B cell (primary cell): ENCODE measurements at regions not wholly inside any gene's neighbourhood (a gene's known extent, or its start where the extent isn't known, plus 50 kb on each side); places are given as distances from the start of the nearest gene placed in this dataset.

Experiments used
- ATAC-seq: fragments of 200-7000 bp; cut with Tn5 transposase; one replicate; pipeline ENCODE4 v1.10.0; 2021; ENCODE audit warnings: low read depth, mild to moderate bottlenecking, moderate number of reproducible peaks, moderate library complexity
- CTCF ChIA-PET: fragments of 350-600 bp; sonication (Branson Sonifier 250); formaldehyde crosslinking; loops from one replicate; lab custom pipeline; 2021; ENCODE audit warnings: antibody characterized with exemption, inconsistent platforms; lab: Charles Lee
- POLR2A ChIA-PET: fragments of 350-600 bp; sonication (Branson Sonifier 250); formaldehyde crosslinking; loops from one replicate; lab custom pipeline; 2021; ENCODE audit warnings: antibody characterized with exemption; lab: Charles Lee
- DNase-seq: peaks from one replicate; pipeline ENCODE4 v3.0.0; 2013
- H2AFZ ChIP-seq: 2 replicates; pipeline ENCODE4 v1.6.1; 2012; ENCODE audit warnings: mild to moderate bottlenecking, low read depth, low read length; ENCODE audit not compliant: insufficient read depth, poor library complexity, severe bottlenecking
- H3K27ac ChIP-seq, 2 donors: 1 replicate in 1 of 2; 2 replicates in 1 of 2; pipeline ENCODE4 v1.5.1; 2012 to 2013; ENCODE audit warnings: low read length in 2 of 2, mild to moderate bottlenecking in 2 of 2, moderate library complexity in 1 of 2
- H3K27me3 ChIP-seq, 4 experiments: fragments of 200-600 bp in 1 of 4; sonication (generic) in 1 of 4; replicated peaks in 1 of 4; 1 replicate in 2 of 4; 2 replicates in 2 of 4; pipeline versions ENCODE4 v1.6.1 to v1.7.0; 2013 to 2016; ENCODE audit warnings: low read length in 3 of 4, mild to moderate bottlenecking in 2 of 4, mixed read lengths in 1 of 4, moderate library complexity in 1 of 4; ENCODE audit not compliant: insufficient read depth in 4 of 4, control insufficient read depth in 3 of 4; ENCODE audit errors: control extremely low read depth in 1 of 4
- H3K36me3 ChIP-seq, 2 experiments: replicated peaks in 1 of 2; 1 replicate in 1 of 2; 2 replicates in 1 of 2; pipeline versions ENCODE4 v1.6.1 to v1.7.1; 2013; ENCODE audit warnings: low read length in 1 of 2; ENCODE audit not compliant: insufficient read depth in 2 of 2, control insufficient read depth in 1 of 2; ENCODE audit errors: control extremely low read depth in 1 of 2, extremely low read depth in 1 of 2
- H3K4me1 ChIP-seq, 2 donors: fragments of 200-600 bp in 1 of 2; sonication (generic) in 1 of 2; 1 replicate in 1 of 2; 2 replicates in 1 of 2; pipeline versions ENCODE4 v1.5.1 to v1.6.1; 2013 to 2017; ENCODE audit warnings: low read length in 2 of 2; ENCODE audit not compliant: control insufficient read depth in 2 of 2, insufficient read depth in 2 of 2
- H3K4me2 ChIP-seq: replicated peaks from 2 replicates; pipeline ENCODE3; 2012; ENCODE audit warnings: mild to moderate bottlenecking, low read depth, low read length; ENCODE audit not compliant: poor library complexity, severe bottlenecking
- H3K4me3 ChIP-seq, 5 experiments: fragments of 200-600 bp in 1 of 5; sonication (generic) in 1 of 5; 1 replicate in 3 of 5; 2 replicates in 2 of 5; pipeline versions ENCODE4 v1.5.1 to v1.7.0; 2011 to 2016; ENCODE audit warnings: low read length in 4 of 5, mild to moderate bottlenecking in 4 of 5, low read depth in 2 of 5, control low read depth in 1 of 5, moderate library complexity in 1 of 5; ENCODE audit not compliant: insufficient read depth in 1 of 5; ENCODE audit errors: control extremely low read depth in 1 of 5, extremely low read depth in 1 of 5
- H3K79me2 ChIP-seq: fragments of 200-600 bp; sonication (generic); one replicate; pipeline ENCODE4 v1.6.0; 2016; ENCODE audit warnings: low read length; ENCODE audit not compliant: control insufficient read depth, insufficient read depth
- H3K9ac ChIP-seq: fragments of 200-600 bp; sonication (generic); 2 replicates; pipeline ENCODE4 v1.6.1; 2017; ENCODE audit warnings: mild to moderate bottlenecking, low read length, moderate library complexity
- H3K9me3 ChIP-seq, 3 donors: one replicate each; pipeline versions ENCODE4 v1.6.1 to v1.7.1; 2013; ENCODE audit warnings: low read length in 2 of 3; ENCODE audit not compliant: control insufficient read depth in 2 of 3, insufficient read depth in 1 of 3; ENCODE audit errors: control extremely low read depth in 1 of 3
- H4K20me1 ChIP-seq: 2 replicates; pipeline ENCODE4 v1.6.0; 2012; ENCODE audit warnings: mild to moderate bottlenecking, low read length; ENCODE audit not compliant: insufficient read depth, control insufficient read depth, poor library complexity, severe bottlenecking
- H3K27ac Mint-ChIP-seq: one replicate; pipeline ENCODE4 v1.8.0; 2021; ENCODE audit warnings: mixed read lengths
- H3K27me3 Mint-ChIP-seq: one replicate; pipeline ENCODE4 v1.8.0; 2021; ENCODE audit warnings: mixed read lengths
- H3K4me1 Mint-ChIP-seq: one replicate; pipeline ENCODE4 v1.8.0; 2021; ENCODE audit warnings: mixed read lengths
- H3K4me3 Mint-ChIP-seq: one replicate; pipeline ENCODE4 v1.8.0; 2021; ENCODE audit warnings: mixed read lengths
- H3K9me3 Mint-ChIP-seq: one replicate; pipeline ENCODE4 v1.8.0; 2022; ENCODE audit warnings: mixed read lengths; ENCODE audit not compliant: insufficient read depth
- EZH2 ChIP-seq: IDR thresholded peaks from 2 replicates; pipeline ENCODE4 v1.6.1; 2012; ENCODE audit warnings: borderline replicate concordance, low read depth, mild to moderate bottlenecking, moderate library complexity, low read length; ENCODE audit not compliant: insufficient read depth, poor library complexity, severe bottlenecking
- WGBS: methylation state at CpG from one replicate; pipeline ENCODE4 v1.1.5; 2013; ENCODE audit warnings: missing lambda C conversion rate; ENCODE audit not compliant: insufficient coverage; 5-methylcytosine and 5-hydroxymethylcytosine counted together
- intact Hi-C: fragments of 100-400 bp; cut with micrococcal nuclease; formaldehyde crosslinking; loops from one replicate; pipeline ENCODE4 v1.10.0; 2022
- TF ChIP-seq, protein P1 (sequence below): fragments of 200-600 bp; IDR thresholded peaks from one replicate; pipeline ENCODE4 v1.8.0; 2022; ENCODE audit warnings: antibody characterized with exemption, mild to moderate bottlenecking

- no peak for DNase-seq
- 0% methylated on average over 1 of the region's 2 CpGs for WGBS
- CTCF ChIA-PET, result no interaction called here
Observed at GRCh38 chr14:85960756-85961155, 430.8 kb downstream of the FLRT2 start.

GRCh38 chr14:85959063-85959462 is 429.1 kb downstream of the FLRT2 start:
- Mint-ChIP-seq H3K4me3 (no peak overlapping the region), H3K27ac (no peak overlapping the region), H3K9me3 (peaks cover 5% of the 10 kb centered on the region), H3K27me3 (no peaks in the 10 kb centered on the region), H3K4me1 (peaks cover 9% of the 10 kb centered on the region)
- intact Hi-C loops, result no loop called here
- no peak overlapping the region for H3K27ac ChIP-seq
- no peak overlapping the region for H3K4me3 ChIP-seq
- no peak overlapping the region for H2AFZ ChIP-seq
- H3K36me3 ChIP-seq, result no peaks in the 10 kb centered on the region
- H3K9ac ChIP-seq, result no peak overlapping the region
- no CpG with 5 or more reads among the region's 3 CpGs for WGBS
- no peaks in the 10 kb centered on the region for H3K9me3 ChIP-seq
- no peaks in the 10 kb centered on the region for H3K79me2 ChIP-seq
- TF ChIP-seq, protein P1, sequence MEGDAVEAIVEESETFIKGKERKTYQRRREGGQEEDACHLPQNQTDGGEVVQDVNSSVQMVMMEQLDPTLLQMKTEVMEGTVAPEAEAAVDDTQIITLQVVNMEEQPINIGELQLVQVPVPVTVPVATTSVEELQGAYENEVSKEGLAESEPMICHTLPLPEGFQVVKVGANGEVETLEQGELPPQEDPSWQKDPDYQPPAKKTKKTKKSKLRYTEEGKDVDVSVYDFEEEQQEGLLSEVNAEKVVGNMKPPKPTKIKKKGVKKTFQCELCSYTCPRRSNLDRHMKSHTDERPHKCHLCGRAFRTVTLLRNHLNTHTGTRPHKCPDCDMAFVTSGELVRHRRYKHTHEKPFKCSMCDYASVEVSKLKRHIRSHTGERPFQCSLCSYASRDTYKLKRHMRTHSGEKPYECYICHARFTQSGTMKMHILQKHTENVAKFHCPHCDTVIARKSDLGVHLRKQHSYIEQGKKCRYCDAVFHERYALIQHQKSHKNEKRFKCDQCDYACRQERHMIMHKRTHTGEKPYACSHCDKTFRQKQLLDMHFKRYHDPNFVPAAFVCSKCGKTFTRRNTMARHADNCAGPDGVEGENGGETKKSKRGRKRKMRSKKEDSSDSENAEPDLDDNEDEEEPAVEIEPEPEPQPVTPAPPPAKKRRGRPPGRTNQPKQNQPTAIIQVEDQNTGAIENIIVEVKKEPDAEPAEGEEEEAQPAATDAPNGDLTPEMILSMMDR, result no peak
- TF ChIP-seq EZH2, result no peak
- no peak overlapping the region for H3K4me2 ChIP-seq
- DNase-seq (no peak), ATAC-seq (no peak)
- H3K4me1 ChIP-seq, result no peaks in the 10 kb centered on the region
- ChIA-PET POLR2A (no interaction called here), CTCF (no interaction called here)
- H4K20me1 ChIP-seq, result no peaks in the 10 kb centered on the region
- H3K27me3 ChIP-seq, result no peaks in the 10 kb centered on the region

More at GRCh38 chr14:85960756-85961155, 430.8 kb downstream of the FLRT2 start:
- Mint-ChIP-seq H3K27ac (no peak overlapping the region), H3K27me3 (no peaks in the 10 kb centered on the region), H3K4me3 (no peak overlapping the region), H3K9me3 (peaks cover 5% of the 10 kb centered on the region), H3K4me1 (peaks cover 9% of the 10 kb centered on the region)
- Histone ChIP-seq H3K36me3 (no peaks in the 10 kb centered on the region), H3K4me3 (no peak overlapping the region), H3K9ac (no peak overlapping the region), H3K27ac (no peak overlapping the region), H3K27me3 (no peaks in the 10 kb centered on the region), H3K4me2 (no peak overlapping the region), H3K79me2 (no peaks in the 10 kb centered on the region), H4K20me1 (no peaks in the 10 kb centered on the region), H3K4me1 (no peaks in the 10 kb centered on the region), H2AFZ (no peak overlapping the region), H3K9me3 (no peaks in the 10 kb centered on the region)
- POLR2A ChIA-PET, result no interaction called here
- TF ChIP-seq, protein P1, result no peak
- TF ChIP-seq EZH2, result no peak
- no peak for ATAC-seq
- intact Hi-C loops, result no loop called here
